Activated naive CD4-positive, alpha-beta T cell treated with anti-CD3 and anti-CD28 coated beads, Interleukin-2, amount 10 ng/mL, durations not matched to agents 7 days and 5 days (primary cell): ENCODE measurements at regions not wholly inside any gene's neighbourhood (a gene's known extent, or its start where the extent isn't known, plus 50 kb on each side); places are given as distances from the start of the nearest gene placed in this dataset.
"Not testable (repeated sequence)": the region's sequence is repeated elsewhere in the genome, so short reads cannot be mapped to it uniquely, and the experiment has no call there.

Source experiments
- CTCF ChIA-PET: fragments of 350-600 bp; sonication (Branson Sonifier 250); formaldehyde crosslinking; loops from one replicate; lab custom pipeline; 2021; ENCODE audit warnings: antibody characterized with exemption; lab: Charles Lee
- DNase-seq: peaks from one replicate; pipeline ENCODE4 v3.0.0-alpha.2; 2020
- H3K27ac Mint-ChIP-seq: one replicate; pipeline ENCODE4 v1.8.0; 2021; ENCODE audit warnings: mild to moderate bottlenecking, moderate library complexity, mixed read lengths
- H3K27me3 Mint-ChIP-seq: one replicate; pipeline ENCODE4 v1.8.0; 2021; ENCODE audit warnings: mild to moderate bottlenecking, mixed read lengths
- H3K36me3 Mint-ChIP-seq: one replicate; pipeline ENCODE4 v1.8.0; 2021; ENCODE audit warnings: mixed read lengths
- H3K4me1 Mint-ChIP-seq: one replicate; pipeline ENCODE4 v1.8.0; 2021; ENCODE audit warnings: mixed read lengths
- H3K4me3 Mint-ChIP-seq: one replicate; pipeline ENCODE4 v1.8.0; 2021; ENCODE audit warnings: mild to moderate bottlenecking, moderate library complexity, mixed read lengths
- H3K9me3 Mint-ChIP-seq: one replicate; pipeline ENCODE4 v1.8.0; 2021; ENCODE audit warnings: mixed read lengths

GRCh38 chr1:30081379-30082102 is 641.8 kb downstream of the MATN1 start:
- H3K4me3 Mint-ChIP-seq, result no peak overlapping the region
- H3K27ac Mint-ChIP-seq, result no peak overlapping the region
- no peaks in the 10 kb centered on the region for H3K4me1 Mint-ChIP-seq
- DNase-seq, result no peak
- peaks cover 20% of the 10 kb centered on the region for H3K27me3 Mint-ChIP-seq
- no peaks in the 10 kb centered on the region for H3K36me3 Mint-ChIP-seq
- no peaks in the 10 kb centered on the region for H3K9me3 Mint-ChIP-seq
- CTCF ChIA-PET, result interaction anchor here (0.5 to 0.6 kb wide), 2 partner anchors 21 to 842 kb away, joined by 3 read pairs; no protein-coding TSS in a partner anchor

GRCh38 chr1:30075916-30076315 is 647.5 kb downstream of the MATN1 start:
- H3K4me3 Mint-ChIP-seq, H3K36me3 Mint-ChIP-seq, H3K9me3 Mint-ChIP-seq, CTCF ChIA-PET, H3K27ac Mint-ChIP-seq, H3K27me3 Mint-ChIP-seq, DNase-seq, H3K4me1 Mint-ChIP-seq: not testable (repeated sequence)

GRCh38 chr1:30068787-30069472 is 654.5 kb downstream of the MATN1 start:
- peak; percentile 9 for DNase-seq
- no peaks in the 10 kb centered on the region for H3K27me3 Mint-ChIP-seq
- CTCF ChIA-PET, result no interaction called here
- H3K36me3 Mint-ChIP-seq, result no peaks in the 10 kb centered on the region
- H3K4me1 Mint-ChIP-seq, result no peaks in the 10 kb centered on the region
- H3K27ac Mint-ChIP-seq, result no peak overlapping the region
- H3K9me3 Mint-ChIP-seq, result no peaks in the 10 kb centered on the region
- H3K4me3 Mint-ChIP-seq, result no peak overlapping the region

GRCh38 chr1:30064547-30064946 is 658.8 kb downstream of the MATN1 start:
- no peak overlapping the region for H3K27ac Mint-ChIP-seq
- no peaks in the 10 kb centered on the region for H3K36me3 Mint-ChIP-seq
- H3K27me3 Mint-ChIP-seq, result no peaks in the 10 kb centered on the region
- CTCF ChIA-PET, result no interaction called here
- H3K4me3 Mint-ChIP-seq, result no peak overlapping the region
- no peak for DNase-seq
- H3K4me1 Mint-ChIP-seq, result no peaks in the 10 kb centered on the region
- no peaks in the 10 kb centered on the region for H3K9me3 Mint-ChIP-seq

GRCh38 chr1:30063621-30064280 is 659.6 kb downstream of the MATN1 start:
- H3K4me3 Mint-ChIP-seq, result no peak overlapping the region
- no peak overlapping the region for H3K27ac Mint-ChIP-seq
- no peaks in the 10 kb centered on the region for H3K36me3 Mint-ChIP-seq
- DNase-seq, result no peak
- CTCF ChIA-PET, result no interaction called here
- H3K4me1 Mint-ChIP-seq, result no peaks in the 10 kb centered on the region
- no peaks in the 10 kb centered on the region for H3K9me3 Mint-ChIP-seq
- H3K27me3 Mint-ChIP-seq, result no peaks in the 10 kb centered on the region

GRCh38 chr1:30061292-30062220 is 661.8 kb downstream of the MATN1 start:
- CTCF ChIA-PET, result no interaction called here
- H3K27me3 Mint-ChIP-seq, result no peaks in the 10 kb centered on the region
- H3K4me3 Mint-ChIP-seq, result no peak overlapping the region
- DNase-seq, result peak; percentile 5
- H3K36me3 Mint-ChIP-seq, result no peaks in the 10 kb centered on the region
- no peaks in the 10 kb centered on the region for H3K4me1 Mint-ChIP-seq
- H3K27ac Mint-ChIP-seq, result no peak overlapping the region
- H3K9me3 Mint-ChIP-seq, result no peaks in the 10 kb centered on the region

- no peaks in the 10 kb centered on the region for H3K36me3 Mint-ChIP-seq
- H3K27ac Mint-ChIP-seq, result no peak overlapping the region
- H3K27me3 Mint-ChIP-seq, result no peaks in the 10 kb centered on the region
- H3K4me1 Mint-ChIP-seq, result no peaks in the 10 kb centered on the region
- peak; percentile 10 for DNase-seq
- no peaks in the 10 kb centered on the region for H3K9me3 Mint-ChIP-seq
- CTCF ChIA-PET, result interaction anchor here (0.7 kb wide), 1 partner anchor 21 kb away, joined by 3 read pairs; no protein-coding TSS in a partner anchor
- H3K4me3 Mint-ChIP-seq, result no peak overlapping the region
Observed at GRCh38 chr1:30060738-30061137, 662.6 kb downstream of the MATN1 start.

- H3K4me3 Mint-ChIP-seq, result no peak overlapping the region
- no peaks in the 10 kb centered on the region for H3K36me3 Mint-ChIP-seq
- H3K27me3 Mint-ChIP-seq, result no peaks in the 10 kb centered on the region
- CTCF ChIA-PET, result no interaction called here
- DNase-seq, result no peak
- no peaks in the 10 kb centered on the region for H3K9me3 Mint-ChIP-seq
- no peaks in the 10 kb centered on the region for H3K4me1 Mint-ChIP-seq
- H3K27ac Mint-ChIP-seq, result no peak overlapping the region
Observed at GRCh38 chr1:30058970-30059369, 664.4 kb downstream of the MATN1 start.

GRCh38 chr1:30054126-30054525 is 669.3 kb downstream of the MATN1 start:
- DNase-seq, result no peak
- no peaks in the 10 kb centered on the region for H3K4me1 Mint-ChIP-seq
- CTCF ChIA-PET, result no interaction called here

GRCh38 chr1:30052178-30052577 is 671.2 kb downstream of the MATN1 start:
- Mint-ChIP-seq H3K27ac (no peak overlapping the region), H3K27me3 (peaks cover 7% of the 10 kb centered on the region), H3K9me3 (no peaks in the 10 kb centered on the region), H3K36me3 (no peaks in the 10 kb centered on the region), H3K4me1 (no peaks in the 10 kb centered on the region), H3K4me3 (no peak overlapping the region)
- CTCF ChIA-PET, result no interaction called here
- no peak for DNase-seq

More at GRCh38 chr1:30054126-30054525, 669.3 kb downstream of the MATN1 start:
- Mint-ChIP-seq H3K4me3 (no peak overlapping the region), H3K36me3 (no peaks in the 10 kb centered on the region), H3K9me3 (no peaks in the 10 kb centered on the region), H3K27me3 (peaks cover 7% of the 10 kb centered on the region), H3K27ac (no peak overlapping the region)

GRCh38 chr1:30051777-30052176 is 671.6 kb downstream of the MATN1 start:
- Mint-ChIP-seq H3K27me3 (peaks cover 7% of the 10 kb centered on the region), H3K27ac (no peak overlapping the region), H3K4me3 (no peak overlapping the region), H3K4me1 (no peaks in the 10 kb centered on the region), H3K9me3 (no peaks in the 10 kb centered on the region), H3K36me3 (no peaks in the 10 kb centered on the region)
- no peak for DNase-seq
- CTCF ChIA-PET, result no interaction called here

- H3K4me1 Mint-ChIP-seq, result no peaks in the 10 kb centered on the region
- CTCF ChIA-PET, result no interaction called here
- DNase-seq, result no peak
- H3K36me3 Mint-ChIP-seq, result no peaks in the 10 kb centered on the region
- no peaks in the 10 kb centered on the region for H3K9me3 Mint-ChIP-seq
- H3K4me3 Mint-ChIP-seq, result no peak overlapping the region
- peaks cover 7% of the 10 kb centered on the region for H3K27me3 Mint-ChIP-seq
- H3K27ac Mint-ChIP-seq, result no peak overlapping the region
Observed at GRCh38 chr1:30049748-30050296, 673.6 kb downstream of the MATN1 start.

GRCh38 chr1:30048905-30049304 is 674.5 kb downstream of the MATN1 start:
- Mint-ChIP-seq H3K4me3 (no peak overlapping the region), H3K9me3 (peaks cover 3% of the 10 kb centered on the region), H3K27ac (no peak overlapping the region), H3K4me1 (no peaks in the 10 kb centered on the region), H3K36me3 (no peaks in the 10 kb centered on the region), H3K27me3 (peaks cover 7% of the 10 kb centered on the region)
- no peak for DNase-seq
- CTCF ChIA-PET, result no interaction called here

- CTCF ChIA-PET, result no interaction called here
Observed at GRCh38 chr1:30047576-30047975, 675.8 kb downstream of the MATN1 start.

More at GRCh38 chr1:30047576-30047975, 675.8 kb downstream of the MATN1 start:
- DNase-seq, result no peak
- Mint-ChIP-seq H3K9me3 (peaks cover 9% of the 10 kb centered on the region), H3K4me3 (no peak overlapping the region), H3K27ac (no peak overlapping the region), H3K27me3 (peaks cover 4% of the 10 kb centered on the region), H3K36me3 (no peaks in the 10 kb centered on the region), H3K4me1 (no peaks in the 10 kb centered on the region)
